Smooth muscle cell (in vitro differentiated cells): ENCODE measurements at regions not wholly inside any gene's neighbourhood (a gene's known extent, or its start where the extent isn't known, plus 50 kb on each side); places are given as distances from the start of the nearest gene placed in this dataset.

ENCODE experiments used
- DNase-seq: peaks from one replicate; lab custom pipeline; 2025; ENCODE audit not compliant: unreplicated experiment; lab: John Stamatoyannopoulos, UW
- H2AFZ ChIP-seq: fragments of 200-600 bp; sonication (generic); 2 replicates; pipeline ENCODE4 v1.6.0; 2016; ENCODE audit warnings: antibody characterized with exemption, low read depth, mild to moderate bottlenecking
- H3F3A ChIP-seq: fragments of 200-600 bp; sonication (generic); 2 replicates; pipeline ENCODE4 v1.6.0; 2017; ENCODE audit warnings: antibody characterized with exemption, low read depth
- H3K27ac ChIP-seq: fragments of 200-600 bp; sonication (generic); 2 replicates; pipeline ENCODE4 v1.5.1; 2016; ENCODE audit warnings: low read depth, mild to moderate bottlenecking
- H3K27me3 ChIP-seq: fragments of 200-600 bp; sonication (generic); 2 replicates; pipeline ENCODE4 v1.6.1; 2016; ENCODE audit warnings: low read depth, mild to moderate bottlenecking
- H3K36me3 ChIP-seq: fragments of 200-600 bp; sonication (generic); 2 replicates; pipeline ENCODE4 v1.5.1; 2016; ENCODE audit warnings: low read depth
- H3K4me1 ChIP-seq: fragments of 200-600 bp; sonication (generic); 2 replicates; pipeline ENCODE4 v1.5.1; 2016; ENCODE audit warnings: low read depth
- H3K4me2 ChIP-seq: fragments of 200-600 bp; sonication (generic); 2 replicates; pipeline ENCODE4 v1.6.0; 2016; ENCODE audit warnings: mild to moderate bottlenecking
- H3K4me3 ChIP-seq: fragments of 200-600 bp; sonication (generic); 2 replicates; pipeline ENCODE4 v1.5.1; 2016; ENCODE audit warnings: mild to moderate bottlenecking
- H3K79me2 ChIP-seq: fragments of 200-600 bp; sonication (generic); 2 replicates; pipeline ENCODE4 v1.6.0; 2016; ENCODE audit warnings: low read depth, mild to moderate bottlenecking
- H3K9ac ChIP-seq: fragments of 200-600 bp; sonication (generic); 2 replicates; pipeline ENCODE4 v1.6.0; 2016; ENCODE audit warnings: low read depth
- H3K9me3 ChIP-seq: fragments of 200-600 bp; sonication (generic); replicated peaks from 2 replicates; pipeline ENCODE4 v1.5.1; 2016; ENCODE audit warnings: low read depth
- H4K20me1 ChIP-seq: fragments of 200-600 bp; sonication (generic); 2 replicates; pipeline ENCODE4 v1.6.0; 2016; ENCODE audit warnings: low read depth
- WGBS: methylation state at CpG from one replicate; pipeline ENCODE4 v1.1.7; 2016; ENCODE audit warnings: low lambda C conversion rate; 5-methylcytosine and 5-hydroxymethylcytosine counted together
- TF ChIP-seq, protein P1 (sequence below): fragments of 200-600 bp; sonication (generic); IDR thresholded peaks from 2 replicates; pipeline ENCODE4 v1.5.1; 2017; ENCODE audit warnings: borderline replicate concordance, mild to moderate bottlenecking, antibody characterized with exemption; ENCODE audit not compliant: insufficient read depth, poor library complexity, severe bottlenecking

DNA sequence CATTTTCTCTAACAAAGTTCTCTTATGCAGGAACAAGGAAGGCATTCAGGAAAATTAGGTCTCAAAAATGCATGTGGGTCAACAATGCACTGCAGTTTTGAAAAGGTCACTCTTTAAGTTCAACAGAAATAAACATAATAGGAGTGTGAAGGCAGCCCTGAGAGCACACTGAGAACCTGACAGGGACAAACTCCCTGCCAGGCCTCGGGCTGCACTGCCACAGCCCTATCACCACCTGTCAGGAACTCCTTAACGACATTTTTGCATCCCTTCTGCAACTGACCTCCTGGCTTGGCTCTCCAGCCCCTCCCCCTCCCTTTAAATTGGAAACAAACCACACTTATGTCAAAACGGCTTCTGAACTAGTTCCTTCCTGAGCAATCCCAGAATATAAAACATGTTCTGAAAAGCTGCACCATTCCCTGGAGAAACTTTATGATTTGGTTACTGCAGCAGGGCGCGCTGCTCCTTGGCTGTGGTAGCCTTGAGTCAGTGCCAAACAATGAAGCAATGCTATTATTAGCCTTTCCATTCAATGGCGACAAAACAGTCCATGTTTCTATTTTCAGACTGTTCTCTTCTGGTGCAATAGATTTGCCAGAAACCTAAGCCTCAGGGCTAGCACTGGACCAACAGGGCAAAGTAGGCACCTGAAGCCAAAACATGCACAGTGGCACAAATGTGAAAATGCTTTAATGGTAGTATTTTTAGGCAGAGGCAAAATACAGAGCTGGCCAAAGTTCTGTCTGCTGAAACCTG lies 160.1 kb upstream of the ZNF608 start:
- no peak overlapping the region for H3K9ac ChIP-seq
- no peaks in the 10 kb centered on the region for H3K79me2 ChIP-seq
- no peaks in the 10 kb centered on the region for H3K36me3 ChIP-seq
- 3% methylated on average over 6 of the region's 6 CpGs for WGBS
- H3K4me1 ChIP-seq, result peaks cover 62% of the 10 kb centered on the region
- TF ChIP-seq, protein P1, sequence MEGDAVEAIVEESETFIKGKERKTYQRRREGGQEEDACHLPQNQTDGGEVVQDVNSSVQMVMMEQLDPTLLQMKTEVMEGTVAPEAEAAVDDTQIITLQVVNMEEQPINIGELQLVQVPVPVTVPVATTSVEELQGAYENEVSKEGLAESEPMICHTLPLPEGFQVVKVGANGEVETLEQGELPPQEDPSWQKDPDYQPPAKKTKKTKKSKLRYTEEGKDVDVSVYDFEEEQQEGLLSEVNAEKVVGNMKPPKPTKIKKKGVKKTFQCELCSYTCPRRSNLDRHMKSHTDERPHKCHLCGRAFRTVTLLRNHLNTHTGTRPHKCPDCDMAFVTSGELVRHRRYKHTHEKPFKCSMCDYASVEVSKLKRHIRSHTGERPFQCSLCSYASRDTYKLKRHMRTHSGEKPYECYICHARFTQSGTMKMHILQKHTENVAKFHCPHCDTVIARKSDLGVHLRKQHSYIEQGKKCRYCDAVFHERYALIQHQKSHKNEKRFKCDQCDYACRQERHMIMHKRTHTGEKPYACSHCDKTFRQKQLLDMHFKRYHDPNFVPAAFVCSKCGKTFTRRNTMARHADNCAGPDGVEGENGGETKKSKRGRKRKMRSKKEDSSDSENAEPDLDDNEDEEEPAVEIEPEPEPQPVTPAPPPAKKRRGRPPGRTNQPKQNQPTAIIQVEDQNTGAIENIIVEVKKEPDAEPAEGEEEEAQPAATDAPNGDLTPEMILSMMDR, result no peak
- peaks cover 6% of the 10 kb centered on the region for H3F3A ChIP-seq
- no peak overlapping the region for H2AFZ ChIP-seq
- no peaks in the 10 kb centered on the region for H3K9me3 ChIP-seq
- no peaks in the 10 kb centered on the region for H3K27me3 ChIP-seq
- no peak for DNase-seq
- peak overlapping the region; percentile 61 for H3K4me2 ChIP-seq
- H3K4me3 ChIP-seq, result no peak overlapping the region
- H4K20me1 ChIP-seq, result no peaks in the 10 kb centered on the region
- H3K27ac ChIP-seq, result peak overlapping the region; percentile 44

DNA sequence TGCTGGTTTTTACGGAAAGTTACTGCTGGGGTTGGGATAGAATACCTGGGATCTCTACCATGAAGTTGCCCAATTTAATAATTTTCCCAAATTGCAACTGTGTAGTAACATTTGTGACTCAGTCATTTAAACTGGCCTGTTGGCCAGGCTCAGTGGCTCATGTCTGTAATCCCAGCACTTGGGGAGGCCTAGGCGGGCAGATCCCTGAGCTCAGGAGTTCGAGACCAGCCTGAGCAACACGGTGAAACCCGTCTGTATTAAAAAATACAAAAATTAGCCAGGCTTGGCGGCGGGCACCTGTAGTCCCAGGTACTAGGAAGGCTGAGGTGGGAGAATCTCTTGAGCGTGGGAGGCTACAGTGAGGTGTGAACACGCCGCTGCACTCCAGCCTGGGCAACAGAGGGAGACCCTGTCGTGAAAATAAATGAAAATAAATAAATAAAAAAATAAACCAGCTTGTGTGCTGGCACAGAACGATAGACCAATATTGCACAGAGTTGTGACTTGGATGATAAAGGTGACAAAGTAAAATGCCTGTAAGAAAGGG lies 160.7 kb upstream of the ZNF608 start:
- Histone ChIP-seq H2AFZ (no peak overlapping the region), H3K79me2 (no peaks in the 10 kb centered on the region), H3F3A (peaks cover 6% of the 10 kb centered on the region), H3K9ac (no peak overlapping the region), H3K4me1 (peaks cover 58% of the 10 kb centered on the region), H3K36me3 (no peaks in the 10 kb centered on the region), H3K27me3 (no peaks in the 10 kb centered on the region), H3K4me3 (no peak overlapping the region), H3K4me2 (peak overlapping the region; percentile 61), H3K27ac (peak overlapping the region; percentile 44), H4K20me1 (no peaks in the 10 kb centered on the region), H3K9me3 (no peaks in the 10 kb centered on the region)
- DNase-seq, result no peak
- 93% methylated on average over 12 of the region's 12 CpGs for WGBS
- TF ChIP-seq, protein P1, result no peak

DNA sequence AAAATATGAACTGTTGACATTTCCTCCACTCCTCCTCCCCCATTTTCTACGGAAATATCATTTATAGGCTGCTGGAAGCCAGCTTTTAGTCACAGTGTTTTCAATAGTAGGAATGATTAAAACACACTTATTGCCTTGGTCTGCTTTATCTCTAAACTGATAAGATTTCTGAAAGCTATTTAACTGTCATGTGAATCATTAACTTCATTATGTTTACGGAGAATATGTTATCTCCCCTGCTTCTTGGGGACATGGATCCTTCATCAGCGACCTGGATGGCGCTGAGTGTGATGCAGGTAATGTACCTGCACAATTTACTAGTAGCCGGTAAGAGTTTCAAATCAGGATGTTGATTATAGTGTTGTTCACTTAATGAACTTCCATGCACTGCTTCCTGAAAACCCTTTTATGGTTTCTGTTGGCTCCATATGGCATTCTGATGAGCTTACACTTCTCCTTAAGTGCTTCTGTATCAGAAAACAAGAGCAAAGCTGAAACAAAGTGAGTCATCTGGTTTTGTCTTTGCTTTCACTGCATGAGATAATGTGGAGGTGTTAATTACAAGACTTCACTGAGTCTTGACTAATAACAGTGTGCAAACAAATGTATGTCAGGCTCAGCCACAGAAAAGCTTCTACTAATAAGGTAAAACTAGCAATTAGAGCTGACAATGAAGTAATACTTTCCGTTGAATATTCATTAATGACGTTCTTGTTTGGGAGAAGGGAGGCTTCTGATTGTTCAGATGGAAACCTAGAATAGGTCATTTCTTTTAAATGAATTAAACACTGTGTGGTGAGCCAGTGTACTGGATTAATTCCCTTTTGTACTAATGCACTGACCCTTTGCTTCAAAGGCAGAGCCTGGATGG lies 162.4 kb upstream of the ZNF608 start:
- TF ChIP-seq, protein P1, result no peak
- Histone ChIP-seq H3K27ac (peak overlapping the region; percentile 3), H3K4me2 (peak overlapping the region; percentile 52), H3K9me3 (no peaks in the 10 kb centered on the region), H3F3A (peaks cover 6% of the 10 kb centered on the region), H3K27me3 (no peaks in the 10 kb centered on the region), H3K4me3 (no peak overlapping the region), H2AFZ (no peak overlapping the region), H4K20me1 (no peaks in the 10 kb centered on the region), H3K36me3 (no peaks in the 10 kb centered on the region), H3K4me1 (peaks cover 41% of the 10 kb centered on the region), H3K9ac (no peak overlapping the region), H3K79me2 (no peaks in the 10 kb centered on the region)
- WGBS, result 22% methylated on average over 7 of the region's 7 CpGs
- no peak for DNase-seq
